IMR-90 (cell line): ENCODE measurements at regions not wholly inside any gene's neighbourhood (a gene's known extent, or its start where the extent isn't known, plus 50 kb on each side); places are given as distances from the start of the nearest gene placed in this dataset.
A peak's percentile ranks its signal among the peaks of the same experiment; 100 is the strongest.

ENCODE experiments used
- ATAC-seq: fragments of 200-7000 bp; cut with Tn5 transposase; 2 replicates; pipeline ENCODE4 v1.9.1; 2020; ENCODE audit warnings: low read depth, mild to moderate bottlenecking, moderate library complexity
- BruUV-seq: library from RNA; stranded (reverse); fragments of 400-500 nt; replicated peaks from 2 replicates; lab custom pipeline; 2021; lab: Mats Ljungman, UMichigan
- CTCF ChIA-PET: fragments of 300-600 bp; formaldehyde crosslinking; extraction: SDS; loops from one replicate; lab custom pipeline; 2021; ENCODE audit warnings: antibody characterized with exemption; lab: Yijun Ruan, JAX
- POLR2A ChIA-PET: fragments of 300-600 bp; sonication (Branson Sonifier 250); formaldehyde crosslinking; loops from one replicate; lab custom pipeline; 2022; ENCODE audit warnings: antibody characterized with exemption; ENCODE audit not compliant: unreplicated experiment; lab: Charles Lee
- DNase-seq: peaks from one replicate; pipeline ENCODE4 v3.0.0; 2013
- H2AFZ ChIP-seq: replicated peaks from 2 replicates; pipeline ENCODE3; 2013; ENCODE audit warnings: low read length, mild to moderate bottlenecking; ENCODE audit not compliant: poor library complexity
- H2AK5ac ChIP-seq: 2 replicates; pipeline ENCODE4 v1.6.1; 2013; ENCODE audit warnings: low read depth, low read length, inconsistent platforms
- H2AK9ac ChIP-seq: replicated peaks from 2 replicates; pipeline ENCODE3; 2013; ENCODE audit warnings: mild to moderate bottlenecking, low read depth, low read length, moderate library complexity; ENCODE audit not compliant: poor library complexity
- H2BK120ac ChIP-seq: 2 replicates; pipeline ENCODE4 v1.6.1; 2013; ENCODE audit warnings: low read depth, low read length, inconsistent platforms
- H2BK15ac ChIP-seq: 3 replicates; pipeline ENCODE4 v1.6.1; 2013; ENCODE audit warnings: low read depth, low read length, inconsistent platforms
- H2BK20ac ChIP-seq: 2 replicates; pipeline ENCODE4 v1.6.1; 2013; ENCODE audit warnings: low read depth, mild to moderate bottlenecking, inconsistent platforms, low read length, moderate library complexity
- H2BK5ac ChIP-seq: 2 replicates; pipeline ENCODE4 v1.6.1; 2013; ENCODE audit warnings: mild to moderate bottlenecking, low read depth, low read length, inconsistent platforms; ENCODE audit not compliant: poor library complexity, severe bottlenecking
- H3K14ac ChIP-seq: replicated peaks from 2 replicates; pipeline ENCODE4 v1.6.1; 2013; ENCODE audit warnings: low read depth, low read length, inconsistent platforms
- H3K18ac ChIP-seq: 2 replicates; pipeline ENCODE4 v1.6.1; 2013; ENCODE audit warnings: low read depth, low read length, control low read depth
- H3K23ac ChIP-seq: 2 replicates; pipeline ENCODE4 v1.6.1; 2013; ENCODE audit warnings: low read depth, low read length, inconsistent platforms
- H3K27ac ChIP-seq: 2 replicates; pipeline ENCODE4 v1.5.1; 2013; ENCODE audit warnings: mild to moderate bottlenecking, control low read depth, low read length; ENCODE audit not compliant: insufficient read depth
- H3K27me3 ChIP-seq: 2 replicates; pipeline ENCODE4 v1.6.1; 2013; ENCODE audit warnings: low read length; ENCODE audit not compliant: control insufficient read depth, insufficient read depth
- H3K36me3 ChIP-seq: 2 replicates; pipeline ENCODE4 v1.6.1; 2013; ENCODE audit warnings: low read length, mixed read lengths; ENCODE audit not compliant: control insufficient read depth, insufficient read depth
- H3K4ac ChIP-seq: 2 replicates; pipeline ENCODE4 v1.6.1; 2013; ENCODE audit warnings: low read depth, low read length, inconsistent platforms
- H3K4me1 ChIP-seq: 2 replicates; pipeline ENCODE4 v1.6.1; 2013; ENCODE audit warnings: low read length, mixed read lengths; ENCODE audit not compliant: control insufficient read depth, insufficient read depth
- H3K4me2 ChIP-seq: 2 replicates; pipeline ENCODE4 v1.6.1; 2013; ENCODE audit warnings: low read depth, mild to moderate bottlenecking, control low read depth, low read length, moderate library complexity
- H3K4me3 ChIP-seq: 2 replicates; pipeline ENCODE4 v1.5.1; 2013; ENCODE audit warnings: low read depth, mild to moderate bottlenecking, control low read depth, low read length, moderate library complexity; ENCODE audit not compliant: insufficient read depth
- H3K56ac ChIP-seq: 2 replicates; pipeline ENCODE4 v1.6.1; 2013; ENCODE audit warnings: low read length, inconsistent platforms; ENCODE audit not compliant: insufficient read depth; ENCODE audit errors: extremely low read depth
- H3K79me1 ChIP-seq, 2 experiments: 2 replicates each; pipeline ENCODE4 v1.6.1; 2013; ENCODE audit warnings: low read length in 2 of 2, inconsistent platforms in 1 of 2, low read depth in 1 of 2
- H3K9ac ChIP-seq: 2 replicates; pipeline ENCODE4 v1.6.1; 2013; ENCODE audit warnings: low read depth, low read length, control low read depth
- H3K9me1 ChIP-seq: 2 replicates; pipeline ENCODE4 v1.6.1; 2013; ENCODE audit warnings: low read length, inconsistent platforms; ENCODE audit not compliant: insufficient read depth
- H3K9me3 ChIP-seq: 2 replicates; pipeline ENCODE4 v1.6.1; 2013; ENCODE audit warnings: low read length; ENCODE audit not compliant: control insufficient read depth, insufficient read depth
- H4K20me1 ChIP-seq: 2 replicates; pipeline ENCODE4 v1.6.1; 2013; ENCODE audit warnings: low read length, inconsistent platforms; ENCODE audit not compliant: insufficient read depth
- H4K5ac ChIP-seq: 2 replicates; pipeline ENCODE4 v1.6.1; 2013; ENCODE audit warnings: mild to moderate bottlenecking, low read depth, low read length, control low read depth
- H4K8ac ChIP-seq, 2 experiments: 2 replicates each; pipeline ENCODE4 v1.6.1; 2013; ENCODE audit warnings: low read depth in 2 of 2, low read length in 2 of 2, control low read depth in 1 of 2, inconsistent platforms in 1 of 2
- H4K91ac ChIP-seq: 2 replicates; pipeline ENCODE4 v1.6.1; 2013; ENCODE audit warnings: low read depth, low read length, inconsistent platforms; ENCODE audit not compliant: insufficient read depth
- RAD21 ChIP-seq: IDR thresholded peaks from 2 replicates; pipeline ENCODE4 v1.6.1; 2012; ENCODE audit warnings: low read length, improper control_type of control experiment
- WGBS, 2 experiments: methylation state at CpG; one replicate each; pipeline versions ENCODE4 v1.1.5 to v1.1.7; 2013; ENCODE audit warnings: missing lambda C conversion rate in 2 of 2; ENCODE audit not compliant: insufficient read length in 1 of 2; ENCODE audit errors: extremely low coverage in 2 of 2; 5-methylcytosine and 5-hydroxymethylcytosine counted together
- dilution Hi-C: fragments of 300-500 bp; cut with HindIII; formaldehyde crosslinking; loops from one replicate; pipeline ENCODE4 v1.14.3; 2018; ENCODE audit warnings: low sequenced_read_pairs; ENCODE audit not compliant: unreplicated experiment
- in situ Hi-C: fragments of 300-500 bp; cut with MboI; formaldehyde crosslinking; loops from 3 replicates; pipeline ENCODE4 v1.14.3; 2019; ENCODE audit warnings: low sequenced_read_pairs, inconsistent platforms, mixed read lengths
- intact Hi-C: fragments of 100-400 bp; cut with micrococcal nuclease; formaldehyde crosslinking; loops from 2 replicates; pipeline ENCODE4 v1.10.0; 2022

GRCh38 chr2:54370405-54371104 is 85.6 kb upstream of the SPTBN1 start:
- Histone ChIP-seq H4K91ac (no peak overlapping the region), H2AK9ac (no peak overlapping the region), H3K9me3 (peaks cover 6% of the 10 kb centered on the region), H3K4ac (no peak overlapping the region), H2BK120ac (no peak overlapping the region), H3K14ac (no peak overlapping the region), H3K18ac (no peak overlapping the region), H3K4me1 (peaks cover 3% of the 10 kb centered on the region; the same call in 1 of the 2 replicates), H2AFZ (peak overlapping the region; percentile 5), H4K20me1 (no peaks in the 10 kb centered on the region), H3K27me3 (peaks cover 2% of the 10 kb centered on the region; the same call in 1 of the 2 replicates), H2AK5ac (no peak overlapping the region), H3K4me3 (no peak overlapping the region), H4K8ac (no peak overlapping the region), H3K9me1 (no peaks in the 10 kb centered on the region), H3K23ac (no peak overlapping the region), H3K79me1 (no peaks in the 10 kb centered on the region), H3K56ac (no peak overlapping the region), H2BK5ac (no peak overlapping the region), H3K27ac (no peak overlapping the region), H3K4me2 (no peak overlapping the region), H4K5ac (no peak overlapping the region), H3K36me3 (no peaks in the 10 kb centered on the region), H2BK20ac (no peak overlapping the region), H2BK15ac (no peak overlapping the region), H3K9ac (no peak overlapping the region)
- ChIA-PET POLR2A (interaction anchor here (0.5 kb wide), 1 partner anchor 9 kb away, joined by 3 read pairs; no protein-coding TSS in a partner anchor), CTCF (no interaction called here)
- WGBS, 2 experiments, result 40% methylated on average over 1 of the region's 7 CpGs; no CpG with 5 or more reads in 1 of the 2 experiments
- dilution Hi-C loops (no loop called here), intact Hi-C loops (no loop called here), in situ Hi-C loops (no loop called here)
- BruUV-seq, result no TSS peak
- DNase-seq (no peak), ATAC-seq (no peak; the same call in 1 of the 2 replicates)
- no peak for TF ChIP-seq RAD21
